Immature natural killer cell (primary cell): ENCODE measurements at regions not wholly inside any gene's neighbourhood (a gene's known extent, or its start where the extent isn't known, plus 50 kb on each side); places are given as distances from the start of the nearest gene placed in this dataset.
"Not testable (repeated sequence)": the region's sequence is repeated elsewhere in the genome, so short reads cannot be mapped to it uniquely, and the experiment has no call there.

Experiments used
- DNase-seq, 3 donors: peaks; one replicate each; pipeline ENCODE4 v3.0.0; 2022; ENCODE audit warnings: mixed read lengths in 1 of 3
- H3K27ac Mint-ChIP-seq, 6 donors: one replicate each; pipeline ENCODE4 v1.8.0; 2020; ENCODE audit warnings: mixed read lengths in 6 of 6, mild to moderate bottlenecking in 5 of 6, inconsistent platforms in 4 of 6, moderate library complexity in 3 of 6
- H3K27me3 Mint-ChIP-seq, 3 donors: one replicate each; pipeline ENCODE4 v1.8.0; 2020 to 2021; ENCODE audit warnings: low read depth in 3 of 3, mild to moderate bottlenecking in 3 of 3, mixed read lengths in 3 of 3, moderate library complexity in 3 of 3, inconsistent platforms in 1 of 3
- H3K36me3 Mint-ChIP-seq, 3 donors: one replicate each; pipeline ENCODE4 v1.8.0; 2020; ENCODE audit warnings: mixed read lengths in 3 of 3, inconsistent platforms in 2 of 3, mild to moderate bottlenecking in 2 of 3
- H3K4me1 Mint-ChIP-seq, 2 donors: one replicate each; pipeline ENCODE4 v1.8.0; 2020; ENCODE audit warnings: inconsistent platforms in 2 of 2, mild to moderate bottlenecking in 2 of 2, mixed read lengths in 2 of 2, moderate library complexity in 1 of 2
- H3K4me3 Mint-ChIP-seq, 5 donors: one replicate each; pipeline ENCODE4 v1.8.0; 2020; ENCODE audit warnings: mild to moderate bottlenecking in 5 of 5, mixed read lengths in 5 of 5, inconsistent platforms in 3 of 5, moderate library complexity in 3 of 5
- H3K9me3 Mint-ChIP-seq, 6 donors: one replicate each; pipeline ENCODE4 v1.8.0; 2020; ENCODE audit warnings: mild to moderate bottlenecking in 6 of 6, mixed read lengths in 6 of 6, inconsistent platforms in 4 of 6, moderate library complexity in 3 of 6

- DNase-seq, H3K4me1 Mint-ChIP-seq, H3K4me3 Mint-ChIP-seq, H3K27me3 Mint-ChIP-seq, H3K27ac Mint-ChIP-seq: not testable (repeated sequence)
- peaks cover 6 to 15% (median 7%) of the 10 kb centered on the region in 3 donors for H3K36me3 Mint-ChIP-seq
- peaks cover 9 to 30% (median 14%) of the 10 kb centered on the region in 6 donors for H3K9me3 Mint-ChIP-seq
These were observed 146.0 kb upstream of the PZP start for GRCh38 chr12:9354009-9354754.

- Mint-ChIP-seq H3K4me1 (peaks cover 18 to 23% of the 10 kb centered on the region in 2 donors), H3K27me3 (peaks cover 0 to 3% (median 1%) of the 10 kb centered on the region in 3 donors), H3K9me3 (peaks cover 6 to 30% (median 14%) of the 10 kb centered on the region in 6 donors), H3K27ac (no peak overlapping the region), H3K4me3 (no peak overlapping the region), H3K36me3 (peaks cover 6 to 15% (median 7%) of the 10 kb centered on the region in 3 donors)
- no peak for DNase-seq
These were observed 142.9 kb upstream of the PZP start for GRCh38 chr12:9351136-9351535.

GRCh38 chr12:9349888-9350885 lies 142.0 kb upstream of the PZP start:
- Mint-ChIP-seq H3K4me3 (no peak overlapping the region), H3K27ac (peak overlapping the region in 1 of 6 donors; percentile 41), H3K27me3 (peaks cover 0 to 4% (median 1%) of the 10 kb centered on the region in 3 donors), H3K36me3 (peaks cover 6 to 15% (median 7%) of the 10 kb centered on the region in 3 donors), H3K4me1 (peaks cover 24 to 32% of the 10 kb centered on the region in 2 donors), H3K9me3 (peaks cover 6 to 30% (median 14%) of the 10 kb centered on the region in 6 donors)
- no peak for DNase-seq

- Mint-ChIP-seq H3K36me3 (peaks cover 0 to 10% (median 0%) of the 10 kb centered on the region in 3 donors), H3K27me3 (peaks cover 0 to 4% (median 1%) of the 10 kb centered on the region in 3 donors), H3K4me1 (peaks cover 35 to 44% of the 10 kb centered on the region in 2 donors), H3K27ac (no peak overlapping the region), H3K9me3 (peaks cover 2 to 19% (median 3%) of the 10 kb centered on the region in 6 donors), H3K4me3 (no peak overlapping the region)
- DNase-seq: no peak
These were observed 140.8 kb upstream of the PZP start for GRCh38 chr12:9348906-9349518.

GRCh38 chr12:9347328-9348127 lies 139.3 kb upstream of the PZP start:
- DNase-seq: no peak
- Mint-ChIP-seq H3K4me3 (peak overlapping the region in 1 of 5 donors; percentile 2), H3K27ac (peak overlapping the region in 2 of 6 donors; percentile 4), H3K27me3 (peaks cover 0 to 4% (median 1%) of the 10 kb centered on the region in 3 donors), H3K4me1 (peaks cover 46 to 59% of the 10 kb centered on the region in 2 donors), H3K36me3 (peaks cover 0 to 5% (median 0%) of the 10 kb centered on the region in 3 donors), H3K9me3 (peaks cover 0 to 5% (median 0%) of the 10 kb centered on the region in 6 donors)

- Mint-ChIP-seq H3K4me3 (peak overlapping the region in 1 of 5 donors; percentile 2), H3K27ac (peak overlapping the region in 1 of 6 donors; percentile 4), H3K27me3 (peaks cover 0 to 4% (median 1%) of the 10 kb centered on the region in 3 donors), H3K4me1 (peaks cover 52 to 65% of the 10 kb centered on the region in 2 donors), H3K9me3 (no peaks in the 10 kb centered on the region), H3K36me3 (peaks cover 0 to 3% (median 0%) of the 10 kb centered on the region in 3 donors)
- no peak for DNase-seq
These were observed 138.7 kb upstream of the PZP start for GRCh38 chr12:9346866-9347327.

- peaks cover 64 to 73% of the 10 kb centered on the region in 2 donors for H3K4me1 Mint-ChIP-seq
- H3K27ac Mint-ChIP-seq: peak overlapping the region; percentile 2 to 76 (median 54)
- H3K9me3 Mint-ChIP-seq: no peaks in the 10 kb centered on the region
- peak; percentile 21 to 55 (median 42) for DNase-seq
- H3K27me3 Mint-ChIP-seq: peaks cover 0 to 2% (median 1%) of the 10 kb centered on the region in 3 donors
- H3K36me3 Mint-ChIP-seq: no peaks in the 10 kb centered on the region
- peak overlapping the region; percentile 54 to 76 (median 65) for H3K4me3 Mint-ChIP-seq
These were observed 137.0 kb upstream of the PZP start for GRCh38 chr12:9345171-9345570.

GRCh38 chr12:9344541-9344940 lies 136.3 kb upstream of the PZP start:
- peaks cover 64 to 73% of the 10 kb centered on the region in 2 donors for H3K4me1 Mint-ChIP-seq
- H3K27ac Mint-ChIP-seq: no peak overlapping the region
- H3K9me3 Mint-ChIP-seq: no peaks in the 10 kb centered on the region
- peak overlapping the region in 1 of 5 donors; percentile 54 for H3K4me3 Mint-ChIP-seq
- peaks cover 0 to 3% (median 1%) of the 10 kb centered on the region in 3 donors for H3K27me3 Mint-ChIP-seq
- no peaks in the 10 kb centered on the region for H3K36me3 Mint-ChIP-seq
- DNase-seq: no peak

GRCh38 chr12:9343731-9344130 lies 135.5 kb upstream of the PZP start:
- no peaks in the 10 kb centered on the region for H3K36me3 Mint-ChIP-seq
- H3K9me3 Mint-ChIP-seq: no peaks in the 10 kb centered on the region
- peaks cover 0 to 5% (median 1%) of the 10 kb centered on the region in 3 donors for H3K27me3 Mint-ChIP-seq
- H3K27ac Mint-ChIP-seq: peak overlapping the region in 1 of 6 donors; percentile 24
- no peak for DNase-seq
- peaks cover 64 to 73% of the 10 kb centered on the region in 2 donors for H3K4me1 Mint-ChIP-seq
- H3K4me3 Mint-ChIP-seq: peak overlapping the region in 3 of 5 donors; percentile 20 to 56 (median 43)

- Mint-ChIP-seq H3K27me3 (peaks cover 0 to 5% (median 0%) of the 10 kb centered on the region in 3 donors), H3K36me3 (no peaks in the 10 kb centered on the region), H3K9me3 (no peaks in the 10 kb centered on the region), H3K4me1 (peaks cover 64 to 73% of the 10 kb centered on the region in 2 donors), H3K27ac (peak overlapping the region in 1 of 6 donors; percentile 75), H3K4me3 (peak overlapping the region in 4 of 5 donors; percentile 12 to 57 (median 44))
- DNase-seq: no peak
These were observed 134.6 kb upstream of the PZP start for GRCh38 chr12:9342614-9343353.

- Mint-ChIP-seq H3K27ac (peak overlapping the region; percentile 5 to 85 (median 56)), H3K4me3 (peak overlapping the region; percentile 50 to 75 (median 66)), H3K4me1 (peaks cover 50 to 58% of the 10 kb centered on the region in 2 donors), H3K9me3 (peaks cover 0 to 13% (median 7%) of the 10 kb centered on the region in 6 donors), H3K27me3 (peaks cover 0 to 5% (median 0%) of the 10 kb centered on the region in 3 donors), H3K36me3 (peaks cover 4 to 12% (median 4%) of the 10 kb centered on the region in 3 donors)
- peak; percentile 19 to 49 (median 38) for DNase-seq
These were observed 133.0 kb upstream of the PZP start for GRCh38 chr12:9341260-9341585.
